ENCODE measurements at regions not wholly inside any gene's neighbourhood (a gene's known extent, or its start where the extent isn't known, plus 50 kb on each side); places are given as distances from the start of the nearest gene placed in this dataset.

GRCh38 chr12:95390192-95390591 is 83.8 kb upstream of the METAP2 start:
- Histone ChIP-seq H3K27me3 (ENCODE audit: control insufficient read depth in 3 of 3, insufficient read depth in 3 of 3, low read depth in 1 of 3, low read length in 3 of 3) (no peaks in the 10 kb centered on the region), H3K79me1 (ENCODE audit: low read depth, low read length) (no peaks in the 10 kb centered on the region), H4K91ac (ENCODE audit: low read depth, low read length, poor library complexity) (no peak overlapping the region), H3K27ac (replicated peaks; ENCODE audit: low read length) (no peak overlapping the region), H3K23ac (ENCODE audit: low read depth, low read length, poor library complexity) (no peak overlapping the region), H2BK5ac (ENCODE audit: low read length) (no peak overlapping the region), H3K9ac (ENCODE audit: low read depth, low read length, poor library complexity) (no peak overlapping the region), H3K14ac (ENCODE audit: low read length) (no peak overlapping the region), H2BK12ac (ENCODE audit: low read length) (no peak overlapping the region), H2AFZ (ENCODE audit: low read length) (no peak overlapping the region), H3K9me3 (replicated peaks in 1 of 2; ENCODE audit: control insufficient read depth in 2 of 2, insufficient read depth in 1 of 2, low read depth in 1 of 2, low read length in 2 of 2) (peaks cover 0 to 7% of the 10 kb centered on the region in 2 donors), H2AK5ac (ENCODE audit: low read depth, low read length) (no peak overlapping the region), H3K4me1 (ENCODE audit: control insufficient read depth in 2 of 2, insufficient read depth in 1 of 2, low read depth in 1 of 2, low read length in 2 of 2) (peaks cover 0 to 2% of the 10 kb centered on the region in 2 donors), H3K36me3 (replicated peaks in 1 of 2; ENCODE audit: control insufficient read depth in 2 of 2, insufficient read depth in 2 of 2, low read length in 2 of 2) (no peaks in the 10 kb centered on the region), H4K8ac (ENCODE audit: low read depth, low read length) (no peak overlapping the region), H3K18ac (ENCODE audit: low read length) (no peak overlapping the region), H2BK15ac (ENCODE audit: low read length) (no peak overlapping the region), H3K4ac (ENCODE audit: low read length) (no peak overlapping the region), H3K4me3 (ENCODE audit: low read length in 2 of 2) (no peak overlapping the region), H3K4me2 (ENCODE audit: insufficient read depth, low read length, poor library complexity, severe bottlenecking) (no peak overlapping the region), H2BK120ac (ENCODE audit: low read depth, low read length) (no peak overlapping the region)
- WGBS, 2 donors (ENCODE audit: extremely low coverage in 2 of 2, insufficient read length in 2 of 2, insufficient replicate concordance in 1 of 2), result no CpG with 5 or more reads among the region's 1 CpG
- no peak for DNase-seq (ENCODE audit: low spot score)

GRCh38 chr12:95390932-95391331 is 83.0 kb upstream of the METAP2 start:
- Histone ChIP-seq H3K4me1 (ENCODE audit: control insufficient read depth in 2 of 2, insufficient read depth in 1 of 2, low read depth in 1 of 2, low read length in 2 of 2) (no peaks in the 10 kb centered on the region), H2AFZ (ENCODE audit: low read length) (no peak overlapping the region), H3K79me1 (ENCODE audit: low read depth, low read length) (no peaks in the 10 kb centered on the region), H4K91ac (ENCODE audit: low read depth, low read length, poor library complexity) (no peak overlapping the region), H3K23ac (ENCODE audit: low read depth, low read length, poor library complexity) (no peak overlapping the region), H2BK15ac (ENCODE audit: low read length) (no peak overlapping the region), H3K27me3 (ENCODE audit: control insufficient read depth in 3 of 3, insufficient read depth in 3 of 3, low read depth in 1 of 3, low read length in 3 of 3) (no peaks in the 10 kb centered on the region), H4K8ac (ENCODE audit: low read depth, low read length) (no peak overlapping the region), H2BK120ac (ENCODE audit: low read depth, low read length) (no peak overlapping the region), H3K9me3 (replicated peaks in 1 of 2; ENCODE audit: control insufficient read depth in 2 of 2, insufficient read depth in 1 of 2, low read depth in 1 of 2, low read length in 2 of 2) (peaks cover 0 to 7% of the 10 kb centered on the region in 2 donors), H3K27ac (replicated peaks; ENCODE audit: low read length) (no peak overlapping the region), H3K4ac (ENCODE audit: low read length) (no peak overlapping the region), H3K9ac (ENCODE audit: low read depth, low read length, poor library complexity) (no peak overlapping the region), H3K36me3 (replicated peaks in 1 of 2; ENCODE audit: control insufficient read depth in 2 of 2, insufficient read depth in 2 of 2, low read length in 2 of 2) (no peaks in the 10 kb centered on the region), H3K4me2 (ENCODE audit: insufficient read depth, low read length, poor library complexity, severe bottlenecking) (no peak overlapping the region), H2BK5ac (ENCODE audit: low read length) (no peak overlapping the region), H3K18ac (ENCODE audit: low read length) (no peak overlapping the region), H3K14ac (ENCODE audit: low read length) (no peak overlapping the region), H2AK5ac (ENCODE audit: low read depth, low read length) (no peak overlapping the region), H2BK12ac (ENCODE audit: low read length) (no peak overlapping the region), H3K4me3 (ENCODE audit: low read length in 2 of 2) (no peak overlapping the region)
- no CpG with 5 or more reads among the region's 3 CpGs for WGBS, 2 donors (ENCODE audit: extremely low coverage in 2 of 2, insufficient read length in 2 of 2, insufficient replicate concordance in 1 of 2)
- no peak for DNase-seq (ENCODE audit: low spot score)

GRCh38 chr12:95393191-95393790 is 80.7 kb upstream of the METAP2 start:
- no peak for DNase-seq (ENCODE audit: low spot score)
- H2BK15ac ChIP-seq (ENCODE audit: low read length), result no peak overlapping the region
- no peak overlapping the region for H3K9ac ChIP-seq (ENCODE audit: low read depth, low read length, poor library complexity)
- H3K14ac ChIP-seq (ENCODE audit: low read length), result no peak overlapping the region
- H3K18ac ChIP-seq (ENCODE audit: low read length), result no peak overlapping the region
- no peak overlapping the region for H3K27ac ChIP-seq (replicated peaks; ENCODE audit: low read length)
- WGBS, 2 donors (ENCODE audit: extremely low coverage in 2 of 2, insufficient read length in 2 of 2, insufficient replicate concordance in 1 of 2), result no CpG with 5 or more reads among the region's 3 CpGs
- no peak overlapping the region for H4K8ac ChIP-seq (ENCODE audit: low read depth, low read length)
- H2BK12ac ChIP-seq (ENCODE audit: low read length), result no peak overlapping the region
- H2AK5ac ChIP-seq (ENCODE audit: low read depth, low read length), result no peak overlapping the region
- no peaks in the 10 kb centered on the region for H3K36me3 ChIP-seq (replicated peaks in 1 of 2; ENCODE audit: control insufficient read depth in 2 of 2, insufficient read depth in 2 of 2, low read length in 2 of 2)
- no peak overlapping the region for H4K91ac ChIP-seq (ENCODE audit: low read depth, low read length, poor library complexity)
- H2BK120ac ChIP-seq (ENCODE audit: low read depth, low read length), result no peak overlapping the region
- no peaks in the 10 kb centered on the region for H3K79me1 ChIP-seq (ENCODE audit: low read depth, low read length)
- no peak overlapping the region for H3K4me3 ChIP-seq (ENCODE audit: low read length in 2 of 2)
- H3K4ac ChIP-seq (ENCODE audit: low read length), result no peak overlapping the region
- no peak overlapping the region for H2AFZ ChIP-seq (ENCODE audit: low read length)
- no peak overlapping the region for H3K23ac ChIP-seq (ENCODE audit: low read depth, low read length, poor library complexity)
- no peaks in the 10 kb centered on the region for H3K4me1 ChIP-seq (ENCODE audit: control insufficient read depth in 2 of 2, insufficient read depth in 1 of 2, low read depth in 1 of 2, low read length in 2 of 2)
- no peak overlapping the region for H2BK5ac ChIP-seq (ENCODE audit: low read length)
- H3K27me3 ChIP-seq (ENCODE audit: control insufficient read depth in 3 of 3, insufficient read depth in 3 of 3, low read depth in 1 of 3, low read length in 3 of 3), result peaks cover 0 to under 1% (median 0%) of the 10 kb centered on the region in 3 experiments
- peaks cover 0 to 7% of the 10 kb centered on the region in 2 donors for H3K9me3 ChIP-seq (replicated peaks in 1 of 2; ENCODE audit: control insufficient read depth in 2 of 2, insufficient read depth in 1 of 2, low read depth in 1 of 2, low read length in 2 of 2)
- no peak overlapping the region for H3K4me2 ChIP-seq (ENCODE audit: insufficient read depth, low read length, poor library complexity, severe bottlenecking)

GRCh38 chr12:95395696-95396095 is 78.3 kb upstream of the METAP2 start:
- Histone ChIP-seq H3K23ac (ENCODE audit: low read depth, low read length, poor library complexity) (no peak overlapping the region), H2BK15ac (ENCODE audit: low read length) (no peak overlapping the region), H2BK120ac (ENCODE audit: low read depth, low read length) (no peak overlapping the region), H3K4ac (ENCODE audit: low read length) (no peak overlapping the region), H3K4me2 (ENCODE audit: insufficient read depth, low read length, poor library complexity, severe bottlenecking) (no peak overlapping the region), H3K27me3 (ENCODE audit: control insufficient read depth in 3 of 3, insufficient read depth in 3 of 3, low read depth in 1 of 3, low read length in 3 of 3) (peaks cover 0 to 4% (median 0%) of the 10 kb centered on the region in 3 experiments), H2AK5ac (ENCODE audit: low read depth, low read length) (no peak overlapping the region), H3K4me3 (ENCODE audit: low read length in 2 of 2) (no peak overlapping the region), H3K4me1 (ENCODE audit: control insufficient read depth in 2 of 2, insufficient read depth in 1 of 2, low read depth in 1 of 2, low read length in 2 of 2) (no peaks in the 10 kb centered on the region), H3K79me1 (ENCODE audit: low read depth, low read length) (no peaks in the 10 kb centered on the region), H3K27ac (replicated peaks; ENCODE audit: low read length) (no peak overlapping the region), H4K91ac (ENCODE audit: low read depth, low read length, poor library complexity) (no peak overlapping the region), H3K9me3 (replicated peaks in 1 of 2; ENCODE audit: control insufficient read depth in 2 of 2, insufficient read depth in 1 of 2, low read depth in 1 of 2, low read length in 2 of 2) (peaks cover 0 to 7% of the 10 kb centered on the region in 2 donors), H3K36me3 (replicated peaks in 1 of 2; ENCODE audit: control insufficient read depth in 2 of 2, insufficient read depth in 2 of 2, low read length in 2 of 2) (no peaks in the 10 kb centered on the region), H3K18ac (ENCODE audit: low read length) (no peak overlapping the region), H2AFZ (ENCODE audit: low read length) (no peak overlapping the region), H2BK12ac (ENCODE audit: low read length) (no peak overlapping the region), H2BK5ac (ENCODE audit: low read length) (no peak overlapping the region), H3K14ac (ENCODE audit: low read length) (no peak overlapping the region), H4K8ac (ENCODE audit: low read depth, low read length) (no peak overlapping the region), H3K9ac (ENCODE audit: low read depth, low read length, poor library complexity) (no peak overlapping the region)
- no CpG with 5 or more reads among the region's 1 CpG for WGBS, 2 donors (ENCODE audit: extremely low coverage in 2 of 2, insufficient read length in 2 of 2, insufficient replicate concordance in 1 of 2)
- DNase-seq (ENCODE audit: low spot score), result no peak
